ENCODE measurements at regions not wholly inside any gene's neighbourhood (a gene's known extent, or its start where the extent isn't known, plus 50 kb on each side); places are given as distances from the start of the nearest gene placed in this dataset.

DNA sequence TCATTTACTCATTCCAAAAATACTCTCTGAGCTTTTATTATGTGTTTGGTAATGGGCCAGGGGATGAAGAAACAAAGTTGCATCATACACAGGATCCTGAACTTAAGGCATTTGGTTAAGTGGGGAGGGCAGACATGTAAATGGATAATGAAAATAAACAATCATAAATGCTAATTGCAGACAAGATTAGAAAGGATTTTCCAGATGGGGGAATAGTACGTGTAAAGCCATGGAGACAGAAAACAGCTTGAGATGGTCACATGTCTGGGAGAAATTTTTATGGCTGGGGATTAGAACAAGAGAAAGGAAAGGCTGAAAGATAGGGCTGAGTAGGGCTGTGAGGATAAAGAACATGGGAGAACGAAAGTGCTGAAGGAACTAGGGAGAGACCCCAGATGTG is 534.3 kb upstream of the LARGE1 start:
- in situ Hi-C loops (cut with HindIII; ENCODE audit: low pct_unique_long_range_greater_than_20kb, low sequenced_read_pairs): no loop called here
- DNase-seq (ENCODE audit: low read depth, low spot score): no peak

DNA sequence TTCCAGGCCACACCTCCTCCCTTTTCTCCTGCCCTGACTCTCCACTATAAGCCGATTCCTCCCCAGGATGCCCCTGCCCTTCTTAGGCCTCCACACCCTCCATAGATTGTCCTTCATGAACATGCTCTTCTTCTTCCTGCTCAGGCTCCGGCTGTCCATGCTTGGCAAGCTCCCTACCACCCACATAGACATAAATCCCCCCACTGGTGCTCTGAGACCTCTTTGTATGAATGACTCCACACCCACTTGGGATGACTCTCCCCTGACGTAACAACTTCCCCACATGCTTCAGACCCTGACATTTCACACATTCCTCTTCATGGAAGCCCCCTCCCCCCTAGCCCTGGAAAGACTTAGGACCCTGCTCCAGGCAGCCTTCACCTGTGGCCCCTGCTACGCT is 542.5 kb upstream of the LARGE1 start:
- in situ Hi-C loops (cut with HindIII; ENCODE audit: low pct_unique_long_range_greater_than_20kb, low sequenced_read_pairs): no loop called here

DNA sequence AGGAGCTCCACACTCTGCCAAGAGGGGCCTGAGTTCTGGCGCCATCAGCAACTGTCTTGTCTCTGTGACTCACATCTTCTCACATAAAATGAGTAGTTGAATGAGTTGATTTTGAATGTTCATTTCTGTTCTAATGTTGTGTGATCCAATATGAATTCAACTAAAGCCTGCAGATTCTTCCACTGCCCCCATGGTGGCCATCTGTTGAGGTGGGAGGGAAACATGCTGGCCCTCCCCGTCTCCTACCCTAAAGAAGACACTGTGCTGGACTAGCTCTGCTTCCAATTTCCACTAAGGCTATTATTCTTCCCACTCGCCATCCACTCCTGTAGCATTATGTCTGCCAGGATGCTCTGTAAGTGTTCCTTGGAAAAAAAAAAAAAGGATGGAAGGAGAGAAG is 555.6 kb upstream of the LARGE1 start:
- DNase-seq (ENCODE audit: low read depth, low spot score): no peak
- in situ Hi-C loops (cut with HindIII; ENCODE audit: low pct_unique_long_range_greater_than_20kb, low sequenced_read_pairs): no loop called here

More for the DNA sequence above, 542.5 kb upstream of the LARGE1 start:
- DNase-seq (ENCODE audit: low read depth, low spot score): no peak

DNA sequence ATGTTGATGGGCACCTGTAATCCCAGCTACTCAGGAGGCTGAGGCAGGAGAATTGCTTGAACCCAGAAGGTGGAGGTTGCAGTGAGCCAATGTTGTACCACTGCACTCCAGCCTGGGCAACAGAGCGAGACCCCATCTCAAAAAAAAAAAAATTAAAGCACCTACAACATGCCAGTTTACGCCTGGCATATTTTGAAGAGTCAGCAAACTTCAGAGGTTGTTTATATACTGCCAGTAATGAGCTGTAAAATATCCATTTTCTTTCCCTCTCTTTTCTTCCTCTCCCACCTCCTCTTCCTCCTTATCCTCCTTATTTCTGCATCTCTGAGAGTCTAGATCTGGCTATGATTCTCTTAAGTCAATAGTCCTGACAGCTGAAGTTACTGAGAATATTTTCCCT is 556.5 kb upstream of the LARGE1 start:
- no peak for DNase-seq (ENCODE audit: low read depth, low spot score)
- in situ Hi-C loops (cut with HindIII; ENCODE audit: low pct_unique_long_range_greater_than_20kb, low sequenced_read_pairs): no loop called here

DNA sequence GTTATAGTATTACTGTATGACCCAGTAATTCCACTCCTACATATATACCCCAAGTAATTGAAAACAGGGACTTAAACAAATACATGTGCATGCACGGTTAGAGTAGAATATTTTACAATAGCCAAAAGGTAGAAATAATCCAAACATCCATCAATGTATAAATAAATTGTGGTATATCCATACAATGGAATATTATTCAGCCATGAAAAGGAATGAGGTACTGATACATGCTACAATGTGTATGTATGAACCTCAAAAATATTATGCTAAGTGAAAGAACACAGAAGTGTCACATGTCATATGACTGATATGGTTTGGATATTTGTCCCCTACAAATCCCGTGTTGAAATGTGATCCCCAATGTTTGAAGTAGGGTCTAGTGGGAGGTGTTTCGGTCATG is 560.8 kb upstream of the LARGE1 start:
- no peak for DNase-seq (ENCODE audit: low read depth, low spot score)
- in situ Hi-C loops (cut with HindIII; ENCODE audit: low pct_unique_long_range_greater_than_20kb, low sequenced_read_pairs): no loop called here

DNA sequence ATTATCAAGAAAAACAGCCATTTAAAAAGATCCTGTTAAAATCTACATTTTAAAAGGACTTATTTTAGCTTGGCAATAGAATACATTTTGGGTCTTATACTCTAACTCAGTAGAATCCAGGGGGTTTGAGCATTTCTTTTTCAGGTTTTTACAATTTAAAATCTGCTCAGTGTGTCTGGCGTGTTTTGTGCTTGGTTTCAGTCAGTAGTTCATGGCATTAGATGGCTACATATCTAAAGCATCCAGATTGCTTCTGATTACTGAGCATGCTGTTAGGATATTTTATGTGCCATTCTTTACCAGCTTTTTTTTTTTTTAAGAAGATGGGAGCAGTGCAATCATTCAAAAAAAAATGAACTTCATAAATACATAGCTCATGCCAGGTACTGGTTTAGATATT is 566.1 kb upstream of the LARGE1 start:
- no peak for DNase-seq (ENCODE audit: low read depth, low spot score)
- in situ Hi-C loops (cut with HindIII; ENCODE audit: low pct_unique_long_range_greater_than_20kb, low sequenced_read_pairs): no loop called here

DNA sequence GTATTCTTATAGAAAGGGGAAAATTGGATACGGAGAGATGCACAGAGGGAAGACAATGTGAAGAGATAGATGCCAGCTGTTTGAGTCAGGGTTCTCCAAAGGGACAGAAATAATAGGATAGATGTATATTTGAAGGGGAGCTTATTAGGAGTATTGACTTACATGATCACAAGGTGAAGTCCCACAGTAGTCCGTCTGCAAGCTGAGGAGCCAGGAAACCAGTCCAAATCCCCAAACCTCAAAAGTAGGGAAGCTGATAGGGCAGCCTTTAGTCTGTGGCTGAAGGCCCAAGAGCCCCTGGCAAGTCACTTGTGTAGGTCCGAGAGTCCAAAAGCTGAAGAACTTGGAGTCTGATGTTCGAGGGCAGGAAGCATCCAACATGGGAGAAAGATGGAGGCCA is 569.6 kb upstream of the LARGE1 start:
- in situ Hi-C loops (cut with HindIII; ENCODE audit: low pct_unique_long_range_greater_than_20kb, low sequenced_read_pairs): no loop called here
- DNase-seq (ENCODE audit: low read depth, low spot score): no peak

DNA sequence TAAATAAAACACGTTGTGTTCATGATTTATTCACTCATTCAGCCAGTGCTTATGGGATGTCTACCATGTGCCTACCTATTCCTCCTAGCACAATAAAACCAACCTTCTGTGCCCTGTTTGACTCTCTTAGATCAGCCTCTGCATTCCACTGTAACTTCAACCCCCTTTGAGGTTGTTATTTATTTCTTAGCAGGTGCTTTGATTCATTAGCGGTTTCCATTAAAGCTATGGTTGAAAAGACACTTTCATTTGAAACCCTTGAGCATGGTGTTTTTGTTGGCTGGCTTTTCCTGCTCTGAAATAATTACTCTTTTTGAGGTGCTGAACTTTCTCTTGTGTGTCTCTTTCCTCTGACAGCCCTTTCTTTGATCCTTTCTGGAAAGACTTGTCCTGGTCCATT is 570.6 kb upstream of the LARGE1 start:
- no peak for DNase-seq (ENCODE audit: low read depth, low spot score)
- in situ Hi-C loops (cut with HindIII; ENCODE audit: low pct_unique_long_range_greater_than_20kb, low sequenced_read_pairs): no loop called here

DNA sequence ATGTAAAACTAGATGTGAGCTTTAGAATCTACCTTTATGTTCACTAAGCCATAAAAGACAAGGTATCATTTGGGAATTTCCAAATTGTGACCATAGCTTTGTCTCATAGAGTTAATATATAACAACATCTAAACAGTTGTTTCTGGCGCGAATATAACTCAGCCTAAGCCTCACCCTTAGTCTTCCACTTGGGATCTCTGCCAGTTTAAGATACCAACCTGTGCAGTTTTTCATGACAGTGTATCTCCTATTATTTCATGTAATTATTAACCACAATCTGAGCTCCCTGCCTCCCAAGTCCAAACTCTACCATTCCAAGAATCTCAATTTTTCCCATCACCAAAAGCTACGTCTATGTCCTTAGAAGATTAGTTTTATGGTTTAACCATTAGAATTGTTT is 572.5 kb upstream of the ISX start:
- no peak for DNase-seq (ENCODE audit: low read depth, low spot score)
- in situ Hi-C loops (cut with HindIII; ENCODE audit: low pct_unique_long_range_greater_than_20kb, low sequenced_read_pairs): no loop called here

DNA sequence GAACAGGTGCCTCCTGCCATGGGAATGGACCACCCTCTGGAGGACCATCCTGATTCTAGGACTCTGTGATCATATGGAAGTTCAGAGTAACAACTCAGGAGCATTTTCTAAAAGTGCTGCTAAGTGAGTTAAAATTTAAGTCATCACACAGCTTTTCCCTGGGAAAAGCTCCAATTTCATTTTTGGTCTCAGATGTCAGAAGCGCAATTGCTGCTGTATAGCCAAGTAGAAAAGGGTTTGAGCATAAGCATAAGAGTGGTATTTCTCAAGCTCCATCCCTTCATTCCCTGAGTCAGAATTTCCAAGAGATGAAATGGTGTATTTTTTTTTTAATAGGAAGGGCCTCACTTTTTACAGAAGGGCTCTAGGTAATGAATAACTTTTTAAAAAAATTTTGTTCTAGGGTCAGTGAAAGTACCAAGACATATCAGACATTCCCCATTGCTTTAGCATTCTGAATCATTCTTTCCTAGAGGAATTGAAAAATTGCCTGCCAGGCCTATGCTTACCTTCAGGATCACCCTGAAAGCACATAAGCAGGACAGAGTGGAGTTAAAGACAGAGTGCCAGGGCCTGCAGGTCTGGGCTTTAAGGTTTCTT is 564.5 kb upstream of the ISX start:
- DNase-seq (ENCODE audit: low read depth, low spot score): no peak
- in situ Hi-C loops (cut with HindIII; ENCODE audit: low pct_unique_long_range_greater_than_20kb, low sequenced_read_pairs): no loop called here

DNA sequence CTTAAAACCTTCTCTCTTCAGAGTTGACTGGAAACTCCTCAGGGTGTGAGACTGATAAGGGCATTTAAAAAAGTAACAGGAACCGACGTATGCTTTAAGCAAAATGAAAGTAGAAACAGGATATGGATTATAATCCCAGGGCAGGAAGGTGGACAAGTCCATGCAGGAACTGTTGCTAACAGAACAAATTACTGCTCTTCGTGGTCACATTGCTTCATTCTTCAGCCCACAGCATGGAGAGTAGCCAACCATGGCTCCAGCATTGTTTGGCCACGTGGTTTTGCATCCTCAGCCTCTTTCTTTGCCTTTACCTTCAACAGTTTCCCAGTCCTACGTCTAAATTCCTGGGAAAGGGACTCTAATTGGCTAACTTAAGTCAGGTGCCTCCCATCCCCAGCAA is 563.1 kb upstream of the ISX start:
- no peak for DNase-seq (ENCODE audit: low read depth, low spot score)
- in situ Hi-C loops (cut with HindIII; ENCODE audit: low pct_unique_long_range_greater_than_20kb, low sequenced_read_pairs): no loop called here

DNA sequence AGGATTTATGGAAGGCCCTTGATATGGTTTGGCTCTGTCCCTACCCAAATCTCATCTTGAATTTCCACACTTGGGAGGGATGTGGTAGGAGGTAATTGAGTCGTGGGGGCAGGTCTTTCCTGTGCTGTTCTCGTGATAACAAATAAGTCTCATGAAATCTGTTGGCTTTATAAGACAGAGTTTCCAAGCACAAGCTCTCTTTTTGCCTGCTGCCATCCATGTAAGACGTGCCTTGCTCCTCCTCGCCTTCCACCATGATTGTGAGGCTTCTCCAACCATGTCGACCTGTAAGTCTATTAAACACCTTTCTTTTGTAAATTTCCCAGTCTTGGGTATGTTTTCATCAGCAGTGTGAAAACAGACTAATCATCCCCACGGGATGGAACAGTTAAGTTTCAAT is 557.2 kb upstream of the ISX start:
- in situ Hi-C loops (cut with HindIII; ENCODE audit: low pct_unique_long_range_greater_than_20kb, low sequenced_read_pairs): no loop called here
- no peak for DNase-seq (ENCODE audit: low read depth, low spot score)

DNA sequence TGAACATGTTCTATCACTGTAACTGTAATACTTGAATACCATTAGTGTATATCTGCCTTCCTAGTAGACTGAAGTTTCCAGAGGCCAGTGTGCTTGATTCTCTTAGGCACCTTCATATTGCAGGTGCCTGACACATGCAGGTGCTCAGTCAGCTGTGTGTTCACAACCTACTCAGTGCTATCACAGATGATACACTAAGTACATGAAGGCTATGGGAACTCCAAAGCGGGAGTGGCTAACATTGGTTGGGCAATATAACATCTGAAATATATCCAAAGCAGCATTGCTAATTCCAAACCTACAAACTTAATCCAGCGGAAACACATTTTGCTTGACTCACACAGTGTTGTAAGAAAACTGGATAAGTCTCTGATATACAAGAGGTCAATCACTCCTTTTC is 539.3 kb upstream of the ISX start:
- in situ Hi-C loops (cut with HindIII; ENCODE audit: low pct_unique_long_range_greater_than_20kb, low sequenced_read_pairs): no loop called here
- DNase-seq (ENCODE audit: low read depth, low spot score): no peak

DNA sequence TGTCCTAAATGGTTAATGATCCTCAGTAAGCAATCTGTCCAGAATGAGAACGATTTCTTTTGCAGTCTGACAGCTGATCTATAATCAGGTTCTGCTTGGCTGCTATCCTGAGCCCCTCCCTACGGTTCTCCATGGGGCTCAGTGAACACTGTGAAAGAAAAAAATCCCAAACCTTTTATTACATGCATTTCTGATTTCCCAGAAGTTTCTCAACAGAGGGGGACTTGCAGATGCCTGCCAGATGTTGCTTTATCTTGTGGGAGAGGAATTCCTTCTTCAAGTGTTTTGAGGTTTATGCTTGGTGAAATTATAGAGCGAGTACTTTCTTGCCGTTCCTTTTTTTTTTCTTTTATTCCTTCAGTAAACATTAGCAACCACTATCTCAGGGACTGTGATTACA is 531.9 kb upstream of the ISX start:
- in situ Hi-C loops (cut with HindIII; ENCODE audit: low pct_unique_long_range_greater_than_20kb, low sequenced_read_pairs): no loop called here
- DNase-seq (ENCODE audit: low read depth, low spot score): no peak

DNA sequence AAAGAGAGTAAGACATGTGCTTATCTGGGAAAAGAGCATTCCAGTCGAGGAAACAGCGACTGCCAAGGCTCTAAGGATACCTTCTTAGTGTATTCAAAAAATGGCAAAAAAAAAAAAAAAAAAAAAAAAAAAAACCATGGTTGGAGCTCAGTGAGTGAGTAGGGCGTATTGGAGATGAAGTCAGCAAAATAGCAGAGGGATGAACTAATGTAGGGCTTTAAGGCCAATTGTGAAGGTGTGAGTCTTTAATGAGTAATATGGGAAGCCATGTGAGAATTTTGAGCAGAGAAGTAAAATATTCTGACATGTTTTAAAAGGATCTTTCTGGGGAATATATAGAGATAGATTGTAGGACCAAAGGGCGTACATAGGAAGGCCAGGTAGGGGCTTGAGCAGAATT is 498.6 kb upstream of the ISX start:
- DNase-seq (ENCODE audit: low read depth, low spot score): no peak
- in situ Hi-C loops (cut with HindIII; ENCODE audit: low pct_unique_long_range_greater_than_20kb, low sequenced_read_pairs): no loop called here

DNA sequence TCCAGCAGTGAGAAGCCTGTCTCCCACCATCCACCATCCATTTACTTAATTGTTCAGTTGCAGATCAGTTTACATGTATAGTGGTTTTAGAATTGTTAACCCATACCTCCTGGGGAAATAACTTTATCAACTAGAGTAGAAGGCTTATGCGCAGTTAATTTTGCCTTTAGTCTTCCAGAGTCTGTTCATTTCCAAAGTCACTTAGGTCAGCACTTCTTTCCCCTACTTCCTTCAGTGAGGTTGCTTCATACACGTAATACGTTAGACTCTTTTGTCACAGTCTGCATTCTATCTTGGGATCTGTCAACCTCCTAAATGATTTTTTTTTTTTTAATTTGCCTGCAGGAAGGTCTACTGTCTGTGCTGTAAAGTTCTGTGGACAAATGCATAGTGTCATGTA is 495.6 kb upstream of the ISX start:
- in situ Hi-C loops (cut with HindIII; ENCODE audit: low pct_unique_long_range_greater_than_20kb, low sequenced_read_pairs): no loop called here
- no peak for DNase-seq (ENCODE audit: low read depth, low spot score)

DNA sequence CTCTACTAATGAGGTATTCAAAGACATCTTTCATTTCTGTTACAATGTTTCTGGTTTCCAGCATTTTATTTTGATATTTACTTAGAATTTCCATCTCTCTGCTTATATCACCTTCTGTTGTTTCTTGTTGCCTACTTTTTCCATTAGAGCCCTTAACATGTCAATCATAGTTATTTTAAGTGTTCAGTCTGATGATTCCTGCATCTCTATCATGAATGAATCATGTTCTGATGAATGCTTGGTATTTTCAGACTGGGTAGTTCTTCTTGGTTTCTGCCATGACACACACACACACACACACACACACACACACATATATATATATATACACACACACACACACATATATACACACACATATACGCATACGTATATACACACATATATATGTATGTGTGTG is 486.4 kb upstream of the ISX start:
- DNase-seq (ENCODE audit: low read depth, low spot score): no peak
- in situ Hi-C loops (cut with HindIII; ENCODE audit: low pct_unique_long_range_greater_than_20kb, low sequenced_read_pairs): no loop called here

DNA sequence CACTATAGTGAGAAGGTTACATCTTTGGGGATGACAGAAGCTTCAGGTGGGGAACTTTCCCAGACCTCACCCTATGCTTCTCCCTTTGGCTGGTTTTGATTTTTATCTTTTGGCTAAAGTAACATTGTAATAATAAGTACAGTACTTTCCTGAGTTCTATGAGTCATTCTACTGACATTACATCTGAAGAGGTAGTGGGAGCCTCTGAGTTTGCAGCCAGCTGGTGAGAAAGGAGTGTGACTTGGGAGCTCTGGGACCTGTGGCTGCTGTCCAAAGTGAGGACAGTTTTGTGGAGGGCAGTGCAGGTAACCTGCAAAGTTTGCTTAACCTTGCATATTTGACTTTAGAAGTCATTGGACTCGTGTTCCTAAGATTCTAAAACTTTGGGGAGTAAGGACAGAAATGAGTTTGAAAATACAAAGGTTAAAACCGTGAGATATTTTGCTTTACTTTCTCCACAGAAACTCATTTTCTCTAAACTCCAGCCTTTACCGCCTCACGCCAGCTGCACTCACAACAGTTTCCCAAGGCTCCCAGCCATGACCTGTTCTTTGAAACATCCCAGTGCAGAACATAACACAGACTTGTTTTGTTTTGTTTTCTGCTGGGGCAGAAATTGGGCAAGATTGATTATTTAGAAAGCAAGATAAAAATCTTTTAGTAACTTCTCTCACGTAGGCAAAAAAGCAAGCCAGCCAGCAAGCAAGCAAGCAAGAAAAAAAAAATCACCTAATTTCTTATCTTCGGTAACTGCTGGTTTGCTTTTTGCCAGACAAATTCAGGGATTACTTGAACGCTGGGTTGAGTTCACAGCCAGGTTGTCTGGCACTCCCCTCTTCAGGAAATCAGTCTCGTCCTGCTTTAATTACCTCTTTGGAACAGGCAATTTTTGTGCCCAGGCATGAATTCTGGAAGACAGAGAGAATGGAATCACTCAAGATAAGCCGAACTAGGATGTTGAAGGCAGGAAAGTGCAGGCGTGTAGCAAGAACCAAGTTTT is 478.3 kb upstream of the ISX start:
- no peak for DNase-seq (ENCODE audit: low read depth, low spot score)
- in situ Hi-C loops (cut with HindIII; ENCODE audit: low pct_unique_long_range_greater_than_20kb, low sequenced_read_pairs): no loop called here

DNA sequence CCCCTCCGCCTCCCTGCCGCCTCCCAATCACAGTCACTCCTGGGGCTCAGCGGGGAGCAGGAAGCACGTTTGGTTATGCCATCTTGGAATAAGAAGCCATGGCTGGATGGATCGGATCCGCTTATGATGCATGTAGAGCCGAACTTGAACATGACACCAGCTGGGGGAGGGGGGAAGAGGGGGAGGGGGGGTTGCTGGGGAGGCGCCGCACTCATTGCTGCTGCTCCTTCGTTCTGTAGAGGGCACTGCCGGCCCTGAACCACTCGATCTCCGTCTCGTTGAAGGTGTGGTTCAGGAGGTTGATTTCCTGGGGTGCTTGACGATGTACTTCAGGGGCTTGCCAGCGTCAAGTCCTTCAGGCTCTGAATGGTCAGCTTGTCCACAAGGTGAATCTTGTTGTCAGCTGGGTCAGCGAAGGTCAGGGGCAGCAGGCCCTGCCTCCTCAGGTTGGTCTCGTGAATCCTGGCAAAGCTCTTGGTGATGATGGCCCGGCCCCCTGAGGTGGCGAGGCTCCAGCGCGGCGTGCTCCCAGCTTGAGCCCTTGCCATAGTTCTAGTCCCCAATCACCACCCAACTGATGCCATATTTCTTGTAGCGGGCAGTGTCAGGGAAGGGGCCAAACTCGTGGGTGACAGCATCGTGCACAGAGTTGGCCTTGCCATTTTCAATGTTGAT is 476.9 kb upstream of the ISX start:
- no peak for DNase-seq (ENCODE audit: low read depth, low spot score)
- in situ Hi-C loops (cut with HindIII; ENCODE audit: low pct_unique_long_range_greater_than_20kb, low sequenced_read_pairs): no loop called here
